Memory B cell (primary cell): ENCODE measurements at regions not wholly inside any gene's neighbourhood (a gene's known extent, or its start where the extent isn't known, plus 50 kb on each side); places are given as distances from the start of the nearest gene placed in this dataset.

Experiments used
- ATAC-seq: fragments of 150-1000 bp; cut with Tn5 transposase; 2 replicates; pipeline ENCODE4 v1.10.0; 2021; ENCODE audit warnings: low read depth, mild to moderate bottlenecking, moderate library complexity
- DNase-seq, 2 donors: peaks; one replicate each; pipeline ENCODE4 v3.0.0; 2022; ENCODE audit warnings: low spot score in 2 of 2
- H3K27ac Mint-ChIP-seq: one replicate; pipeline ENCODE4 v1.8.0; 2022; ENCODE audit warnings: mild to moderate bottlenecking, moderate library complexity, mixed read lengths
- H3K27me3 Mint-ChIP-seq: one replicate; pipeline ENCODE4 v1.8.0; 2022; ENCODE audit warnings: mixed read lengths
- H3K36me3 Mint-ChIP-seq: one replicate; pipeline ENCODE4 v1.8.0; 2022; ENCODE audit warnings: mild to moderate bottlenecking, mixed read lengths
- H3K4me1 Mint-ChIP-seq: one replicate; pipeline ENCODE4 v1.8.0; 2022; ENCODE audit warnings: mixed read lengths
- H3K4me3 Mint-ChIP-seq: one replicate; pipeline ENCODE4 v1.8.0; 2022; ENCODE audit warnings: mild to moderate bottlenecking, moderate library complexity, mixed read lengths
- H3K9me3 Mint-ChIP-seq: one replicate; pipeline ENCODE4 v1.8.0; 2022; ENCODE audit warnings: mixed read lengths

- Mint-ChIP-seq H3K27me3 (no peaks in the 10 kb centered on the region), H3K4me3 (no peak overlapping the region), H3K36me3 (no peaks in the 10 kb centered on the region), H3K4me1 (peaks cover 18% of the 10 kb centered on the region), H3K9me3 (no peaks in the 10 kb centered on the region), H3K27ac (no peak overlapping the region)
- no peak for ATAC-seq
- DNase-seq = no peak
Measured at GRCh38 chr17:77381185-77381700, 240.5 kb downstream of the SEC14L1 start.

- Mint-ChIP-seq H3K4me3 (no peak overlapping the region), H3K27ac (no peak overlapping the region), H3K4me1 (peaks cover 19% of the 10 kb centered on the region), H3K9me3 (no peaks in the 10 kb centered on the region), H3K27me3 (no peaks in the 10 kb centered on the region), H3K36me3 (no peaks in the 10 kb centered on the region)
- ATAC-seq (no peak), DNase-seq (no peak)
Measured at GRCh38 chr17:77381731-77382130, 241.0 kb downstream of the SEC14L1 start.

- no peaks in the 10 kb centered on the region for H3K27me3 Mint-ChIP-seq
- no peaks in the 10 kb centered on the region for H3K9me3 Mint-ChIP-seq
- DNase-seq = no peak
- peak overlapping the region; percentile 0 for H3K4me3 Mint-ChIP-seq
- H3K27ac Mint-ChIP-seq = peak overlapping the region; percentile 21
- peaks cover 20% of the 10 kb centered on the region for H3K4me1 Mint-ChIP-seq
- peak; percentile 35 for ATAC-seq
- H3K36me3 Mint-ChIP-seq = no peaks in the 10 kb centered on the region
Measured at GRCh38 chr17:77382356-77382911, 241.7 kb downstream of the SEC14L1 start.

GRCh38 chr17:77382966-77383612, 242.3 kb downstream of the SEC14L1 start:
- H3K4me3 Mint-ChIP-seq = peak overlapping the region; percentile 16
- no peaks in the 10 kb centered on the region for H3K36me3 Mint-ChIP-seq
- no peaks in the 10 kb centered on the region for H3K27me3 Mint-ChIP-seq
- H3K4me1 Mint-ChIP-seq = peaks cover 20% of the 10 kb centered on the region
- DNase-seq (no peak), ATAC-seq (no peak)
- no peaks in the 10 kb centered on the region for H3K9me3 Mint-ChIP-seq
- H3K27ac Mint-ChIP-seq = peak overlapping the region; percentile 31

- no peak overlapping the region for H3K4me3 Mint-ChIP-seq
- H3K9me3 Mint-ChIP-seq = no peaks in the 10 kb centered on the region
- H3K27ac Mint-ChIP-seq = no peak overlapping the region
- H3K36me3 Mint-ChIP-seq = no peaks in the 10 kb centered on the region
- no peak for ATAC-seq
- no peak for DNase-seq
- H3K27me3 Mint-ChIP-seq = no peaks in the 10 kb centered on the region
- H3K4me1 Mint-ChIP-seq = peaks cover 23% of the 10 kb centered on the region
Measured at GRCh38 chr17:77383613-77384608, 243.1 kb downstream of the SEC14L1 start.

GRCh38 chr17:77385750-77386501, 245.2 kb downstream of the SEC14L1 start:
- H3K4me1 Mint-ChIP-seq = peaks cover 32% of the 10 kb centered on the region
- no peaks in the 10 kb centered on the region for H3K27me3 Mint-ChIP-seq
- DNase-seq = no peak
- no peaks in the 10 kb centered on the region for H3K9me3 Mint-ChIP-seq
- H3K36me3 Mint-ChIP-seq = no peaks in the 10 kb centered on the region
- ATAC-seq = no peak
- H3K4me3 Mint-ChIP-seq = no peak overlapping the region
- peak overlapping the region; percentile 65 for H3K27ac Mint-ChIP-seq

GRCh38 chr17:77386502-77387192, 245.9 kb downstream of the SEC14L1 start:
- no peaks in the 10 kb centered on the region for H3K36me3 Mint-ChIP-seq

GRCh38 chr17:77387891-77388290, 247.1 kb downstream of the SEC14L1 start:
- H3K9me3 Mint-ChIP-seq = no peaks in the 10 kb centered on the region
- no peaks in the 10 kb centered on the region for H3K36me3 Mint-ChIP-seq
- DNase-seq (no peak), ATAC-seq (no peak)
- H3K27me3 Mint-ChIP-seq = no peaks in the 10 kb centered on the region
- H3K4me3 Mint-ChIP-seq = no peak overlapping the region
- no peak overlapping the region for H3K27ac Mint-ChIP-seq
- H3K4me1 Mint-ChIP-seq = peaks cover 26% of the 10 kb centered on the region

More at GRCh38 chr17:77386502-77387192, 245.9 kb downstream of the SEC14L1 start:
- Mint-ChIP-seq H3K27me3 (no peaks in the 10 kb centered on the region), H3K9me3 (no peaks in the 10 kb centered on the region), H3K27ac (peak overlapping the region; percentile 65), H3K4me3 (no peak overlapping the region), H3K4me1 (peaks cover 32% of the 10 kb centered on the region)
- DNase-seq (no peak), ATAC-seq (no peak)

GRCh38 chr17:77388384-77389306, 247.9 kb downstream of the SEC14L1 start:
- Mint-ChIP-seq H3K27ac (peak overlapping the region; percentile 53), H3K9me3 (no peaks in the 10 kb centered on the region), H3K4me3 (peak overlapping the region; percentile 80), H3K36me3 (no peaks in the 10 kb centered on the region), H3K4me1 (peaks cover 22% of the 10 kb centered on the region), H3K27me3 (no peaks in the 10 kb centered on the region)
- DNase-seq = no peak
- ATAC-seq = no peak

GRCh38 chr17:77390870-77391269, 250.1 kb downstream of the SEC14L1 start:
- no peak overlapping the region for H3K27ac Mint-ChIP-seq
- no peak for DNase-seq
- H3K36me3 Mint-ChIP-seq = no peaks in the 10 kb centered on the region
- no peak overlapping the region for H3K4me3 Mint-ChIP-seq
- ATAC-seq = no peak
- no peaks in the 10 kb centered on the region for H3K27me3 Mint-ChIP-seq
- no peaks in the 10 kb centered on the region for H3K9me3 Mint-ChIP-seq
- H3K4me1 Mint-ChIP-seq = peaks cover 22% of the 10 kb centered on the region

GRCh38 chr17:77391668-77392375, 251.1 kb downstream of the SEC14L1 start:
- Mint-ChIP-seq H3K27ac (no peak overlapping the region), H3K4me1 (peaks cover 18% of the 10 kb centered on the region), H3K4me3 (no peak overlapping the region), H3K36me3 (no peaks in the 10 kb centered on the region), H3K27me3 (no peaks in the 10 kb centered on the region), H3K9me3 (no peaks in the 10 kb centered on the region)
- DNase-seq (no peak), ATAC-seq (no peak)
